ENCODE measurements at regions not wholly inside any gene's neighbourhood (a gene's known extent, or its start where the extent isn't known, plus 50 kb on each side); places are given as distances from the start of the nearest gene placed in this dataset.

GRCh38 chr1:4146614-4147013 lies 246.5 kb upstream of the C1orf174 start:
- no peak for DNase-seq

GRCh38 chr1:4147509-4147908 lies 247.4 kb upstream of the C1orf174 start:
- DNase-seq = no peak

DNA sequence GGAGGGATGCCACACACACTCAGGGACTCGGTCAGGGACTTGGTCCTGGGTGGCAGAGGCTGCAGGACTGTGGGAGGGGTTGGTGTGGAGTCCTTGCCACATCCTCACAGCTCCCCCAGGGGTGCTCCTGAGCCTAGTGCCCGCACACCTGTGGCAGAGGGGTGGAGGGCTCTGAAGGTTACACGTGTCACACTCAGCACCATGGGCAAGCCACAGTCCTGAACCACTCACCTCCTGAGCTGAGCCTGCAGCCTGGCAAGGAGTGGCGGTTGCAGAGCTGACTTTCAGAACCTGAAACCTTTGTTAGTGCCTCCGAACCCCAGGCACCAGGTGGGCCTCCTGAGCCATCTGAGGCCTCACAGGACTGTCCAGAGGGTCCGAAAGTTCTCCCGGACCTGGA lies 249.2 kb upstream of the C1orf174 start:
- no peak for DNase-seq

DNA sequence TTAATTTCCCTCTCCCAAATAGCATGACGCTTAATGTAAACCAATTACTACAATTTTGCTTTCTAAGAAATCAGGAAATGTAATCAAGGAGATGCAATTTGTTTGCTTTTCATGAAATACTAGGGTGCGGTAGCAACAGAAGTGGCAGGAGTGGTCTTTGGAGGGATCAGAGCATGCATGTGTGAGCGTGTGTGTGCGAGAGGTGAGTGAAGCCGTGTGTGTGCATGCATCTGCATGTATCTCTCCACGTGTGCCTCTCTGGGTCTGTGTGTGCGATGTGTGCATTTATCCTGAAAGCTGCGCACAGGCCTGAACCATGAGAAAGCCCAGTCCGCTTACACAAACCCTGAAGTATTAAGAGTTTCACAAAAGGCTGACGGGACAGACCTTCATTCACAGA lies 249.8 kb upstream of the C1orf174 start:
- no peak for DNase-seq

DNA sequence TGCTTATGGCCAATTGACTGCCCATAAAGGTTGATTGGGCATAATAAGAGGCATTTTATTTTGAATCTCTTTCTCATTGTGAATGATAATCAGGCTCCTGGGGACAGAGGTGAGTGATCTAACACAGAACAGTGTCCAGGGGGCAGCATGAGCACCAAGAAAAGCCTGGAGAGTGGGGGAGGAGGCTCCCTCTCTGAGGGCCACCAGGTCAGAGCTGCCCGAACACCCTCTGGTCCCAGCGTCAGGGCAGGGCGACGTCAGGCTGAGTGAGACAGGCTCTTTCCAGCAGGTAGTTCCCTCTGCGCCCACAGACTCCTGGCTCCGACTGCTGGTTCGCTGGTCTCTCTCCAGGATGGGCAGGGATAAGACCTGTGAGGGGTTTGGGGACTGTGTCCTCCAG lies 250.2 kb upstream of the C1orf174 start:
- DNase-seq = no peak

GRCh38 chr1:4152266-4152665 lies 252.2 kb upstream of the C1orf174 start:
- no peak for DNase-seq

- no peak for DNase-seq
These were observed 253.5 kb upstream of the C1orf174 start for GRCh38 chr1:4153571-4153970.

DNA sequence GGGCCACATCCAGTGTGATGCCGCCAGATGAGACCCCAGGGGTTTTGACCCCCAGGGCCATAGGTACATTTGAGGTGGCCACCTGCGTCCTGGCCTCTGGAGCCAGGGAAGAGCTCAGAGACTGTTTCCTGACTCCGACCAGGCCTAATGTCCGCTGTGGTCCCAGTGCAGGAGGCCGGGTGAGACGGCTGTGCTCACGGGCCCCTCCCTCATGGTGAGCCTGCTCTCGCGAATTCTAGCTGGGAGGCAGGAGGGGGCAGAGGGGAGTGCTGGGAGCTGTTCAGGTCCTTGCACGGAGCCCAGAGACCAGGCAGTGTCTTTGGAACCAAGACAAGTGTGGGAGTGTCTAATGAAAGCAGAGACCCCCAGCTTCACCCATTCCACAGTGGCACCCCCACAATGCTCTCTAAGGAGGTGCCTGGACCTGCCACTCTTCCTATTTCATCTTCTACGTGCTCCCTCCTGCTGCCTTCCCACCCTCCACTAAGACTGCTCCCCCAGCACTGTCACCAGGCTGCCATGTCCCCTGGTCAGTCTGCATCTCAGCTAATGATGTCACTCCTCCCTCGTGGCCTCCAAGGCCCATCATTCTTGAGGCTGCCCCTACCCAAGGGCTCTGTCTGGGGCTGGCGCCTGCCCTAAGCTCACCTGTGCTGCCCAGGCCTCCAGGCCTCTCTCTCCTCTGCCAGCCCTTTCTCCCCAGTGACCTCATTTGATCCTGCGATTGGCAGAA lies 256.3 kb upstream of the C1orf174 start:
- DNase-seq = no peak

GRCh38 chr1:4160181-4160580 lies 260.1 kb upstream of the C1orf174 start:
- DNase-seq = no peak

DNA sequence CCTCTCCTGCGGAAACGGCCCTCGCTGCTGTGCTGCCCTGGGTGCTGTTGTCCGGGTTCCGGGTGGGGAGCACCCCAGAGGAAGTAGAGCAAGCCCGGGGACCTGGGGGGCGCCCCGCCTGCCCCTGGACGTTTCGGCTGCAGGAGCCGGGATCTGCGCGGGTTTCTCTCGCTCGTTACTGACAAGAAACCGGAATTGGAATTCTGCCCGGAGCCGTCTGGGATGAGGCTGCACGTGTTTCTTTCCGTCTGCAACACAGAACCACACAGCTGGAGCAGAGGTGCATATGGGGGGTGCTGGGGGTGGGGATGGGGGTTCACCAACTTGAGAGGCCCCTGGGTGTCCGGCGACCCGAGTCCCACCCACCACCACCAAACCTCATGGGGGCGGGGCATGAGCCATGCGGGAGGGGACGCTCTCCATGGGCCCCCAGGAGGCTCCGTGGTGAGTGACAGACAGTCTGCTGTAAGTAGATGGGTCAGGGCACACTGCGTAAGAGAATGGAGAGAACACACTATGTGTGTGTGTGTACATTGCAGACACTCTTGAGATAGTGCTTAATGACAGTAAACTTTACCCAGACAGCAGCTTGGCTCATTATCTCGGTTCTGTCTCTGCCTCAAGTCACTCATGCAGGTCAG lies 261.4 kb upstream of the C1orf174 start:
- DNase-seq = no peak

DNA sequence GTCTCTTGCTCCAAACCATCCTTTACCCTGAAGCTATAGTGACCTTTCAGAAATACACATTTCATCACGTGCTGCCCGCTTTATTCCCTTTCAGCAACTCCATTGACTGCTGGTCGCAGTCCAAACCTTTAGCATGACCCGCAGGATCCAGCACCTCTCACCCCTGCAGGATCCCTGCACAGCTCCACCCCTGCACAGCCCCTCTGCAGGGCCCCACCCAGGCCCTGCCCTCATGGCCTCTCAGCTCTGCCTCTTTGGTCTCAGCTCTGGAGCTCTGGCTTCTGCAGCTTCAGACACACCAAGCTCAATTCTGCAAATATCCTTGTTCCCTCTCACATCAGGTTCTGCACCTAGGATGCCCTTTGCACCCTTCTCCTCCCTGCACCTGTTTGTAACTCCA lies 264.9 kb upstream of the C1orf174 start:
- no peak for DNase-seq

DNA sequence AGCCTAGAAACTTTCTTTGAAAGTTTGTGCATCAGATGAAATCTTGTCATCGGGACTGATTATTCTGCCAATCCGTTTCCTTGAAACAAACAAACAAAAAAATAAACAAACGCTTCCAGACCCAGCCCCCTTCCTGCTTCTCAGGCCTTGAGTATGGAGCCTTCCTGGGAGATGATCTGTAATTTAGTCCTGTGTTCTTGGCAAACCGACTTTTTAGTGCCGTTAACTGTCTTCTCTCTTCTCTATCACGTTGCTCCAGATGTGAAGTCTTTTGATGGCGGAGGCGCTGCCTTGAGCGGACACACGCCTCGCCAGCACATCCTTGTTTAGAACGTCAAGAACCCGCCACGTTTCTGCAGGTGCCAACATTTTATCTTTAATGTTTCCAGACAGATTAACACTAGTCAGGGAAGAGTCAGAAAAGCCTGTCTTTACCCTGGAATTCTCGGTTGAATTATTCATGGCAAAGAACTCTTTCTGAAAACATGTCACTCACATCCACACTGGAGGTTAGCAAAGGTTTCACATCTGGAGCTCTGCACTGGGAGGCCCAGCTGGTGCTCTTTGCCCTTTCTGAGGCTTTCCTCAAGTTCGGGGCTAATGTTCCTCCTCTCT lies 265.7 kb upstream of the C1orf174 start:
- no peak for DNase-seq

GRCh38 chr1:4166713-4167112 lies 266.6 kb upstream of the C1orf174 start:
- no peak for DNase-seq

GRCh38 chr1:4169991-4170390 lies 269.9 kb upstream of the C1orf174 start:
- no peak for DNase-seq

GRCh38 chr1:4170548-4171340 lies 270.7 kb upstream of the C1orf174 start:
- DNase-seq = no peak

DNA sequence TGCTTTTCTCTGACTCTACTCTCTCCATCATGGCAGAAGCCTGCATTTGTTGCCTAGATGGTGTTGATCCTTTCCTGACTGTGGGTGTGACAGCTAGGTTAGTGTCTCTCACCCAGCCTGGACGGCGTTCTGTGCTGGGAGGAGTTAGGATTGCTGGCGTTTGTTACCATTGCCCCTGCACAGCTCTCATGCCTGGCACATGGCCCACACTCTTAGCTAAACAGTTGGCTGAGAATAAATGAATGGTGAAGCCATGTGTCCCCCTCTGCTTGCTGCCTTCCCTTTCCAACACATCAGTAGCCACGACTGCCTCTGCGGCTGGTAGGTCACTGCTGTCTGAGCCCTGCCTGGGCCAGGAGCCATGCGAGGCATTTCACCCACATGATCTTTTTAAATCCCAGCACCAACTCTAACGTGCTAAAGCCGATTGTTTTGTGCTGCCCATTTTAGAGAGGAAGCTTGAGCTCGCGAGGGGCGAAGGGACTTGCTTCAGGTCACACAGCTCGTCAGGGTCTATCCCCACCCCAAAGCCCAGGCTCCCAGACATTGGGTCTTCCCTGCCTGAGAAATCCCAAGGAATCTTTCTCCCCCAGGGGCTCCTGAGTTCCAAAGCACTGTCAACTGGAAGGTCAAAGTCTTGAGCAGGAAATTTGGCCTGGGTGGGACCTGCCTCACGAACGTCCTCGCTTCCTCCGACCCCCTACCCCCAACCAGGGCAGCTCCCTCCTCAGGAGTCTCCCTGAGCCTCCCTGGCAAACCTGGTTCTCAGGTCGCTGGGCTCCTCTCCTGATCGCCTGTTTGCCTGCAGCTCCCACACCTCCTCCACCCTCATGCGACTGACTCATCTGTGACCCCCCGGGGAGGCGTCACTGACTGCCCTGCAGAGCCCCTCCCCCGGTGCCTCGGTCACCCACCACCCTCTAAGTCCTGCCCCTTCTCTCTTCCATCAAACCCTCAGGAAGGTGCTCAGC lies 271.7 kb upstream of the C1orf174 start:
- no peak for DNase-seq

DNA sequence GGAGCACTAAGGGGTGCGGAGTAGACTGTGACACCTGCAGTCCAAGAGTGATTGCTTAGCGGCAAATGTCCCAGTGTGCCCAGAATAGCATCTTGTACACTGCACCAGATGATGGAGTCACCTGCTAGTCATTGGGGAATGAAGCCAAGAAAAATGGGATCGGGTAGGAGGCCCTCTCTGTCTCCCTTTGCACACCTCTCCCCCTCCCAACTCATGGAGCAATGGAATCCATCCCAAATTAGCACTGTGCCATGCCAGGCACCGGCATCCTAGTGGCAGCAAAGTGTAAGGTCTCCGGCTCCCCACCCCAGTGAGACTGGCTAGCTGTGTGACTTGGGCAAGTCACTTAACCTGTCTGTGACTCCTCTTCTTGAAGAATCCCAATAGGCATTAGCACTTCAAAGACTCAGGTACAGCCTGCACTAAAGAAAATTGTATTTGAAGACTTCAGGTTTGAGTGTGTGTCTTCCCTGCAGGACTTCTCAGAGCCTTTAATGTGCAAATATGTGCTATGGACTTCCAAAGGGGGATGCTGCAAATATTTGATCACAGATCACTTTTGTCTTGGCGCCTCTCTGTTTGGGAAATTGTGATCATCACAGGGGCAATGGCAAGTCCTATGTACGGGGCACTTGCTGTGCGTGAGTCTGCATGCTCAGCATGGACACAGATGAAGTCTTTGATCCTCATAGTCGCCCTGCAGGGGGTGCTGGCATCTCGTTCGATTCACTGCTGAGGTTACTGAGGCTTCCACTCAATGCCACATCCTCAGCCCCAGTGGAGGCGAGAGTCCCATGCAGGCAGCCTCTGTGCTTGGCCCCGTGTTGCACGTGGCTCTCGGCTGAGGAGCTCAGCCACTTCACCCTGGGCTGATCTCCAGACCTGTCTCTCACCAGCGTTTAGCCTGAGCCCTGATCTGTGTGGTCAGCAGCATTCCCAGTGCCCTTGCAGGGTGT lies 272.9 kb upstream of the C1orf174 start:
- DNase-seq = no peak

GRCh38 chr1:4173731-4174130 lies 273.7 kb upstream of the C1orf174 start:
- DNase-seq = no peak

DNA sequence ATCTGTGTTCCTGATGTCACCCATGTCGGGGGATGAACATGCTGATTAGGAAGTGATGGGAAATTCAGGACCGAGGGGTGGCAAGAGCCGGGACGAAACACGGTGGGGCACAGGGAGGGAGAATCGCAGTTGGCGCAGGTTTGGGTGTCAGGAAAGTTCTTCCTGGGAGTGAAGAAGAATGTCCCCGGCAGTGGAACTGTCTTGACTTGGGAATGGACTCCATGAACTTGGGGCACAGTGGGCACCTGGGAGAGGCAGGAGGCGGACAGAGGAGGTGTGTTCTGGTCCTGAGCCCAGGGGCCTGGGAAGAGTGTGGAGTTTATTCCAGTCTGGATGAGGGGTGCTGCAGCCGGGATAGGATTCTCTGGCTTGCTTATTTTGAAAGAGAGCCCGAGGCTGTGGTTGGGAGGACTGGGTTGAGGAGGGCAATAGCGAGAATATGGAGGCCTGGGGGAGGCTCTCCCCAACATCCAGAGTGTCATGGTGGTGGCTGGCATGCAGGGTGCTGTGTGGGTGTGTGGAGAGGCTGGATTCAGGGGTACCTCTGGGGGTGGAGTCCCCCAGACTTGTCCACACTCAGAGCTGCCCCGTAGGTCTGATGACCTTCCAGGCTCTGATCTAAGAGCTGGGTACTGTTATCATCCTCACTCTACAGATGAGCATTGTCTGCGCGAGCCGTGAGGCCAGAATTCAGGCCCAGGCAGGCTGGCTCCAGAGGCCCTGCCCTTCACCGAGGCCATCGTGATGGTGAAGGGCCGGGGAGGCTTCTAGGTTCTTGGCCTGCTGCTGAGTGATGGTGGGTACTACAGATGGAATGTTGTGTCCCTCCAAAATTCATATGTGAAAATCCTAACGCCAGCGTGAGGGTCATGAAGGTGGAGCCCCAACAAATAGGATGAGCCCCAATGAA lies 274.5 kb upstream of the C1orf174 start:
- DNase-seq = no peak
